Type B pancreatic cell (in vitro differentiated cells): ENCODE measurements at regions not wholly inside any gene's neighbourhood (a gene's known extent, or its start where the extent isn't known, plus 50 kb on each side); places are given as distances from the start of the nearest gene placed in this dataset.

Experiments
- DNase-seq: peaks from one replicate; pipeline ENCODE4 v3.0.0; 2021; ENCODE audit warnings: mixed read lengths; ENCODE audit not compliant: unreplicated experiment; ENCODE audit errors: extremely low spot score
- H3K27ac Mint-ChIP-seq: 2 replicates; pipeline ENCODE4 v1.8.0; 2021; ENCODE audit warnings: mild to moderate bottlenecking, mixed read lengths
- H3K27me3 Mint-ChIP-seq: 2 replicates; pipeline ENCODE4 v1.8.0; 2021; ENCODE audit warnings: mixed read lengths
- H3K36me3 Mint-ChIP-seq: 2 replicates; pipeline ENCODE4 v1.8.0; 2021; ENCODE audit warnings: mixed read lengths
- H3K4me1 Mint-ChIP-seq: one replicate; pipeline ENCODE4 v1.8.0; 2021; ENCODE audit warnings: mixed read lengths; ENCODE audit not compliant: unreplicated experiment
- H3K4me3 Mint-ChIP-seq: 2 replicates; pipeline ENCODE4 v1.8.0; 2021; ENCODE audit warnings: mild to moderate bottlenecking, mixed read lengths
- H3K9me3 Mint-ChIP-seq: 2 replicates; pipeline ENCODE4 v1.8.0; 2021; ENCODE audit warnings: mixed read lengths
- CTCF ChIP-seq: fragments of 200-600 bp; sonication (generic); conservative IDR thresholded peaks from 2 replicates; pipeline ENCODE4 v1.5.0; 2021; ENCODE audit warnings: antibody characterized with exemption, mild to moderate bottlenecking

GRCh38 chr3:178465260-178466180, 70.7 kb upstream of the KCNMB2 start:
- Mint-ChIP-seq H3K36me3 (no peaks in the 10 kb centered on the region), H3K4me3 (no peak overlapping the region), H3K27me3 (peaks cover 3% of the 10 kb centered on the region), H3K4me1 (no peaks in the 10 kb centered on the region), H3K27ac (no peak overlapping the region), H3K9me3 (peaks cover 4% of the 10 kb centered on the region)
- TF ChIP-seq CTCF, result no peak
- no peak for DNase-seq

GRCh38 chr3:178472941-178473340, 63.3 kb upstream of the KCNMB2 start:
- Mint-ChIP-seq H3K36me3 (no peaks in the 10 kb centered on the region), H3K27ac (no peak overlapping the region), H3K4me1 (peaks cover 6% of the 10 kb centered on the region), H3K4me3 (no peak overlapping the region), H3K9me3 (no peaks in the 10 kb centered on the region), H3K27me3 (no peaks in the 10 kb centered on the region)
- TF ChIP-seq CTCF, result no peak
- no peak for DNase-seq

- H3K9me3 Mint-ChIP-seq, result no peaks in the 10 kb centered on the region
- DNase-seq, result no peak
- no peaks in the 10 kb centered on the region for H3K27me3 Mint-ChIP-seq
- TF ChIP-seq CTCF, result no peak
- peaks cover 6% of the 10 kb centered on the region for H3K4me1 Mint-ChIP-seq
- no peaks in the 10 kb centered on the region for H3K36me3 Mint-ChIP-seq
- no peak overlapping the region for H3K4me3 Mint-ChIP-seq
- no peak overlapping the region for H3K27ac Mint-ChIP-seq
Measured at GRCh38 chr3:178474526-178474925, 61.7 kb upstream of the KCNMB2 start.

GRCh38 chr3:178475062-178475461, 61.2 kb upstream of the KCNMB2 start:
- Mint-ChIP-seq H3K9me3 (no peaks in the 10 kb centered on the region), H3K36me3 (no peaks in the 10 kb centered on the region), H3K27ac (no peak overlapping the region), H3K27me3 (no peaks in the 10 kb centered on the region), H3K4me3 (no peak overlapping the region), H3K4me1 (peaks cover 6% of the 10 kb centered on the region)
- no peak for DNase-seq
- no peak for TF ChIP-seq CTCF

GRCh38 chr3:178476886-178477285, 59.4 kb upstream of the KCNMB2 start:
- Mint-ChIP-seq H3K27me3 (no peaks in the 10 kb centered on the region), H3K27ac (no peak overlapping the region), H3K4me3 (no peak overlapping the region), H3K36me3 (no peaks in the 10 kb centered on the region), H3K9me3 (no peaks in the 10 kb centered on the region), H3K4me1 (peaks cover 6% of the 10 kb centered on the region)
- no peak for DNase-seq
- no peak for TF ChIP-seq CTCF
